CD4-positive, alpha-beta T cell treated with Interleukin-6 for 4 hours (primary cell): ENCODE measurements at regions not wholly inside any gene's neighbourhood (a gene's known extent, or its start where the extent isn't known, plus 50 kb on each side); places are given as distances from the start of the nearest gene placed in this dataset.

Experiments used
- DNase-seq: peaks from one replicate; pipeline ENCODE4 v3.0.0-alpha.2; 2020; ENCODE audit warnings: mixed read lengths

DNA sequence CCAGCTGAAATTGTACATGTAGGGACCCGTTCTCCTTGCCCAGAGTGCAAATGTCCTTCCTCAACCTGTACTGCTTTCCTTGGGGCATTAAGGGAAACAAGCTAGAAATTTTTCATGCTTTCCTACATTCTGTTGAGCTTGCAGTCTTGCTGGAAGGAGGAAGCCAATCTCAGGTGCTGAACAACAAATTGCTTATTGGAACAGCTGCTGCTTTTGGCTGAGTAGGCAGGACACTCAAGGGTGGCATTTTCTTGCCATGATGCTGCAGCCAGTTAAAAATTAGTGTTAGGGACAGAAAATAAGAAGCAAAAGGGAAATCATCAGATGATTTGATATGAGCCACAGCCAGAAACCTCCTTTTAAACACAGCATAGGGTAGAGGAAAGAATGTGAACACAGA is 223.7 kb downstream of the QDPR start:
- no peak for DNase-seq

DNA sequence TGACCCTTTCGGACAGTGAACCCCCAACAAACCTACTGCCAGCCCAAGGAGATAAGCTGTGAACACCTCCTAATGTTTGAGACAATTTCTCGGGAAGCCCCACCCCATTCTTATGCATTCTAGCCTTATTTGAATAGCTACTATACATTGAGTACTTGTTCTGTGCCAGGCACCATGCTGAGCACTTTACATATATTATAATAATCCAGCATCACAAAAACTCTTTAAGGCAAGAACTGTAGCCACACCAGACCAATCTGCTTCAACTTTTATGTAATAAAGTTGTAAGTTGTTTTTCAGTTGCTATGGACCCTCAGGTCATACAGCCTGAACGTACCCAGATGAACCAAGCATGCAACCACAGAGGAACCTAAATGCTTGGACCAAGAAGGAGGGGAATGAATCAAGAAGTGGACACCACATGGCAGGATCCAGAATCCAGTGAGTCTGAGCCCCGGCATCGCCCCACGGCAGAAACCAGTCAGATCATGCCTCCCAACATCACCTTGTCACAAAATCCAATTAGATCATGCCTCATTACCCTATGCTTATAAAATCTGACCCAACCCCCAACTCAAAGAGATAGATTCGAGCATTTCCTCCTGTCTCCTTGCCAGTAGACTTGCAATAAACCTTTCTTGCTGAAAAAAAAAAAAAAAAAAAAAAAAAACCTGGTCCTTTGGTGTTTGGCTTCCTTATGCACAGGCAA is 225.0 kb downstream of the QDPR start:
- DNase-seq = no peak

DNA sequence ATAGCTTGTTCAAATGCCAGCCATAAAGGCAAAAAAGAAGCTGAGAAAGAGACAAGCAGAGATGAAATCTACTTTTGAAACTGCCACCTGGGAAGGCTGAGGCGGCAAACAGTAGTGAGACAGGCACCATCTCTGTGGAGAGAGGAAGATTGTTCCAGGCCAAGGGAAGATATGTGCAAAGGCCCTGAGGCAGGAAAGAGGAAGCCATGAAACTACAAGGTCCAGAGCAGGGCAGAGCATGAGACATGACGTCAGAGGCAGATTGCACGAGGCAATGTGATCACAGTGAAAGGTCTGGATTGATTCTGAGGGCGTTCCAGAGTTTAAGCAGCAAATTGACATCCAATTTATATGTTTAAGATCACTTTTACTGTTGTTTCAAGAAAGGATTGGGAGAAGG is 226.1 kb downstream of the QDPR start:
- DNase-seq = no peak

DNA sequence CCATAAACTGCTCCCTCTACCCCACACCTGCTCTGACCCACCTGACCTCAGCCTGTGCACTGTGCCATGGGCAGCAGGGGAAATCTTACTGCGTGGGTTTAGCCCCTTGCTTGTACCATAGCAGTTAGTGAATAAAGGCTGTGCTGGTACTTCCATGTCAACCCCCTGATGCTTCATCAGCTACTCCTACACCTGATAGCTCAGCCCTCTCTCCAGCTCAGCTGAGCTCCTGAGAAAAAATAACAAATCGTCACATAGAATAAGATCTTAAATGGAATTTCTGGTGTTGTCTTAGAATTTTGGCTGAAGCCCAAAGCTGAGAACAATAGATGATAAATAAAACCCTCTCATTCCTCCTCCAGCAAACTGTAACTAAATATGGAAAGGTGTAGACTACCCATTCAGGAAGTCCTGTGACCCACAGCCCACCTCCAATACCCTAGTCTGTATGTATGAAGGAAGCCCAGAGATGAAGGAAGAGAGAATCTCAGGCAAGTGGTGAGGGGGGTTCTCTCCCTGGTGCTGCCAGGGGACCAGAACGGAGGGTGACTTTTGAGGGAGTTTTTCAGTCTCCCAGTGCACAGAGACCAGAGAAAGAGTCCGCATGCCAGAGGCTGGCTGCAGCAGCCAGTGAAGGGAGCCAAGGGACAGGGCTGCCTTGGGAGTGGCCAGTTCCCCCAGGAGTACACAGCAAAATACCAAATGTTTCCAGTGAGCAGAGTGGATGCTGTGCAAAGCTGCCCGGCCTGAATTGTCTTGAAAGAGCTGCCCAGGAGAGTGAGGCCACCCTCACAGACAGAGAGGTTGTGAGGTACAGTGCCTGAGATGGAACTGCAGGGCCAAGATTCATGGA is 227.3 kb downstream of the QDPR start:
- no peak for DNase-seq

DNA sequence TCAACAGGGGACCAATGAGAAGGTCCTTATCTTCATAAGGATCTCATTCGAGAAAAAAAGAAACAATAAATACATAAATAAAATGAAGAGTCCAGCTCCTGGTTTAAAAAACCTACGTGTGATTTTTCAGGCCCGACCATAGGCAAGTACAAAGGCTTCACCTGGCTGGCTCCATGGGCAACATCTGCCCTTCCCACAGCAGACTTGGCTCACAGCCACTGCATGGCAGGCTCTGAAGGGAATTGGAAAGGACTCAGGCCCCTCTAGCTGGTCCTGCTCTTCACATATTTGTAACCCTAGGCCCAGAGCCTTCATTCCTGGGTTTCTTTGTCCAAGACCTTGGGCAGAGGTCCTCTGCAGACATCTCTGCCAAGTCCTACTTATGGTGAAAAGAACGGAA is 228.1 kb downstream of the QDPR start:
- DNase-seq = no peak

DNA sequence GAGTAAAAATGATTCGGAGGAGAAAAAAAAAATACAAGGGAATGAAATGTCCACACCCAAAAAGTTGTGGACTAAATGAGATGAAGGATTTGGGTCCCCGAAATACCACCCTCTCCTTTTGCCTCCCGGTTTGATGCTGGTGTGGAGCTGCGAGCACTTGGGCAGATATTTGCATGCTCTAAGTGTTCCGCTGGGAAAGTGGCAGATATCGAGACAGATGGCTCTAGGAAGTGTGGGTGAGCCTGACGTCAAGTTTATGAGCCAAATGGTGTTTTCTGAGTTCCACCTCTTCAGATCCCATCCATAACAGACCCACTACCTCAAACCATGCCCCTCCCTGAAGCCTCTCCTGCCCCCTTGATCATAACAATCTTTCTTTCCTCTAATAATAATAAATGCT is 228.6 kb downstream of the QDPR start:
- no peak for DNase-seq

DNA sequence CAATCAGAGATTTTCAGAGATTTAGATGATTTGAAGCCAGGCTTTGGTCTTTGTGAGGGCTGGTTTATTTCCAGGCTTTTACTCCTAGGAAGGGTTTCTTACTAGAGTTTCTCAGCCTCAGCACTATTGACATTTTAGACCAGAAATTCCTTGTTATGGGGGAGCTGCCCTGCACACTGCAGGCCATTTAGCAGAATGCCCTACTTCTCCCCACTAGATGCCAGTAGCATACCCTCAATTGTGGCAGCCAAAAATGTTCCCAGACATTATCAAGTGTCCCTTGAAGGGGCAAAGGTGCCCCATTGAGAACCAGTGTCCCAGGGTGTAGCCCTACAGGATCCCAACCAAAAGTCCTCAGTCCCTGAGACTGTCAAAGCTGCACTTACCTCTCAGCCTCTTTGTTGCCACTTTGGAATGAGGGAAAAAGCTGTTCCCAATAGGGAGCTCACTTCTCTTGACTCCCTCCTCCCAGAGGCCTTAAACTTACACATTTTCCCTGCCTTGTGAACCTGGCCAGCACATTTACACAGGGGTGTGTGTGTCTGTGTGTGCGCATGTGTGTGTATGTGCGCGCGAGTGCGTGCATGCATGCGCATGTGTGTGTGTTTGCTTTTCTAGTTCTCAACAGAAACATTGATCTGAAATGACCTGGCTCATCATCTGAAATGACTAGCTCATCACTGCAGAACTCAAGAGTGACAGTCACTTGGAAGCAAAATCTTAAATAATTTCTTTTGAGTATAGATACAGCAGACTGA is 231.4 kb downstream of the QDPR start:
- no peak for DNase-seq

DNA sequence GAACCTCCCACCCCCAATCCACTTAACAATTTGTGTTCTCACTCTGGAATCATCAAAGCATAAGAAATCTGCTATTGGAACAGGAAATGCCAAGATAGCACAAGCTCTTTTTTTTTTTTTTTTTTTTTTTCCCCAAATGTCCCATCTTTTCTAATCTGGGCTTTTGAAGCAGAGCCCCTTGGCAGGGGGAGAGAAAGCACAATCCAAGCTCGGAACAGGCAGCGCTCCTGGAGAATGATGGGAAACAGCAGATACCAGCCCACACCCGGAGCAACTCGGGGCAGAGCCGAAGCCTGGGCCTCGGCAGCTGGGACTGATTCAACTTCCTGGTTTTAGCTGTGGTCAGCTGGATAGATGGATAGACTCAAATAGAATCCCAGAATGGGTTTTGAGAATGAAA is 235.1 kb downstream of the QDPR start:
- no peak for DNase-seq

DNA sequence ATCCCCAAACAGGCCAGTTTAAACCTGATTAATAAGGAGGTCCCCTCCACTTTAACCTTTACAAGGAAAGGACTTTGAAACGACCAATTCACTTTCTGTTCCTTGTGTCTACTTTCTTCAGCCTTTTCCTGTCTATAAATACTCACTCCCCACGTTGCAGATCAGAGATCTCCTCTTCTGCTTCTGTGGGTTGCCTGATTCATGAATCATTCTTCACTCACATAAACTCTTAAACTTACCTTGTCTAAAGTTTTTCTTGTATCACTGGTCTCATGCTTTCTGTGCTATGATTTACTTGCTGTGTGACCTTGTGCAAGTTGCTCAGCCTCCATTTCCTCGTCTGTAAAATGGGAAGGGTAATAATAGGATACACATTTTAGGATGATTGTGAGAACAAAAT is 236.1 kb downstream of the QDPR start:
- DNase-seq = no peak

DNA sequence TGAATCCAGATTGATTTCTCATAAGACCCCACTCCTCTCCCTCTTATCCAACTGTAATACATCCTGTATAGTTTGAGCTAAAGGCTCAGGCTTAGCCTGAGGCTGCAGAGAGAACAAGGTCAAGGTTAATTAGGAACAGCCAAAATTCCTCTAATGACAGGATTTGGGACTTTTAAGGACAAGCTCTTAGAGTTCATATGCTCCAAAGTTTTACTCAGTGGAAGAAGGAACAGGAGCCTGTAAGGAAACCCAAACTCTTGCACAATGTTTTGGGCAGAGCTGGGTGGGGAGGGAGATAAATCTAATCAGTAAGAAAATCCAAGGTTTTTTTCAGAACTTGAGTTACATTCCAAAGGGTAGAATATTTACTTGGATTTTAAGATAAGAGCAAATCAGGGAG is 238.8 kb downstream of the QDPR start:
- DNase-seq = no peak

DNA sequence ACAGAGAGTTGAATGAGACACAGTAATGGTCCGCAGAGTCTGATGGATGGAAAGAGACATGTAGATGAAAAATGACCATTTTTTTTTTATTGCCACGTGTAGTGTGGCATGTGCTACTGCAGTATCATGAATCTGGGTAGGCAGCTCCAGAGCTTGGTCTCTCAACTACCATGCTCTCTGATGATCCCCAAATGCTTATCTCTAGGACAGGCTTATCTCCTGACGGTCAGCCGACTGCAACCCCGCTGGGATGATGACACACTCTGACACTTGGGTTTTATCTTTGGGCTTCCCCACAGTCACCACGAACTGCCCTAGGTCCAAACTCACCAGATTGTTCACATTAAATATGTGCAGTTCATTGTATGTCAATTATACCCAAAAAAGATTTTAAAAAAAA is 239.7 kb downstream of the QDPR start:
- no peak for DNase-seq

DNA sequence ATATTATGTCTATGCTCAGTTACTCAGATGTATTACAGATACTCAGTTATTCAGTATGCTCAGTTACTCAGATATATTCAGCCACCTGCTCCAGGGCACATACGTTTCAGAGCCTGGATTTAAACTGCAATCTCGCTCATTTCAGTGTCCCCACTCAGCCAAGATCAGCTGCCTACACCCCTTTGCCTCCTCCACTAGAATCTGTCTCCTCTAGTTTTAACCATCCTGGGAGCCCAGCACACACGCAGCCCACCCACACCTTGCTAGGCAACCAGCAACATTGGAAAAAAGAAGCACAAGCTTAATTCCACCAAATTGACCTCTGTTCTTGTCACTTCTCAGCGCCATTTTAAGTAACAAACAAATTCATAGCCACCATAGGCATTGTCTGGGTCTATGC is 246.2 kb downstream of the QDPR start:
- no peak for DNase-seq

DNA sequence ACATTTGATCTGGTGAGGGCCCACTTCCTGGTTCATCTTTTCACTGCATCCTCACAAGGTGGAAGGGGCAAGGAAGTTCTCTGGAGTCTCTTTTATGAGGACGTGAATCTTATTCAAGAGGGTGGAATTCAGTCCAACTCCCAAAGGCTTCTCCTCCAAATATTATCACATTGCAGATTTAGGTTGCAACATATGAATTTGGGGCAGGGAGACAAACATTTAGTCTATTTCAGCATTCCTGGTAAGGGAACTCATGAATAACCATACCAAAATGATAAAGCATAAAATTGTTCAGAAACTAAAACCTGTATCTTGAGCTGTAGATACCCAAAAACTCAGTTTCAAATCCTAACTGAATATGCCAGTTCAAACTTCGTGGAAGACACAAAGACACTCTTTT is 246.8 kb downstream of the QDPR start:
- no peak for DNase-seq

DNA sequence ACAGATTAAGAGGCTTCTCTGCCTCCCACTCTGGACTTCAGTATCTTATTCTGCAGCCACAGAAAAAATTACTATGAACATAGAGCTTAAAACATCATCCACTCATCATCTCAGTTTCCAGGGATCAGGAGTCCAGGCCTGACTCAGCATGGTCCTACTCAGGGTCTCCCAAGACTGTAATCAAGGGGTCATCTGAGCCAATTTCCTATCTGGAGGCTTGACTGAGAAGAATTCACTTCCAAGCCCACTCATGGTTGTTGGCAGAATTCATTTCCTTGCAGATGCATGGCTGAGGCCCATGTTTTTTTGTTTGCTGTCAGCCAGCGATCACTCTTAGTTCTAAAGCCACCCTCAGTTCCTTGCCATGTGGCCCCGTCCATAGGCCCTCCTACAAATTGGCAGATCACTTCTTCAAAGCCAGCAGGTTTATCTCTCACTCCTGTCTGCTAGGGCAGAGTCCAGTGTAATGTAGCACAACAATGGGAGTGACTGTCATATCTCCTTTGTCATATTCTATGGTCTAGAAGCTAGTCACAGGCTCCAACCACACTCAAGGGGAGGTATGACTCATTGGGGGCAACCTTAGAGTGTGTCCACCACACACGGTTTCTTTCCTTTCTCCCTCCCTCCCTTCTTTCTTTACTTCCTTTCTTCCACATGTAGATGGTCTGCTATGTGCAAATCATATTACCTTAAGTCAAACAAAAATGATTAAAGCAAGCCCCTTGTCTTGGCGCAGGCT is 251.6 kb downstream of the QDPR start:
- no peak for DNase-seq

DNA sequence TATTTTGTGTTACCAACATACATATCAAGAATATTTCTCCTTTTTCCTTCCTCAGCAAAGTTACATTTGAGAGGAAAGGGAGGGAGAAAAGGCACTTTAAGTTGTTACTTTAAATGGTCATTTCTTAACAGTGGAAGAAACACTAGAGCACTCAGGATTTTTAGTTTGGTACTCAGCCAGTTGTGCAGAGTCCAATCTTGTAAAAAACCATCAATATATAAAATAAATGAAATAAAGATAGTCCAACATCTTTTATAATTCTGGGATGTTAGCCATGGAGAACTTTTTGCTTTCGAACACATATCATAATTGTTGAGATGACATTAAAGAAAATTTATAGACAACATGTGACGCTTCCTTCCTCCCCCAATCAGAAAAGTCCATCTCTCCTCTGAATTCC is 253.8 kb downstream of the QDPR start:
- DNase-seq = no peak

DNA sequence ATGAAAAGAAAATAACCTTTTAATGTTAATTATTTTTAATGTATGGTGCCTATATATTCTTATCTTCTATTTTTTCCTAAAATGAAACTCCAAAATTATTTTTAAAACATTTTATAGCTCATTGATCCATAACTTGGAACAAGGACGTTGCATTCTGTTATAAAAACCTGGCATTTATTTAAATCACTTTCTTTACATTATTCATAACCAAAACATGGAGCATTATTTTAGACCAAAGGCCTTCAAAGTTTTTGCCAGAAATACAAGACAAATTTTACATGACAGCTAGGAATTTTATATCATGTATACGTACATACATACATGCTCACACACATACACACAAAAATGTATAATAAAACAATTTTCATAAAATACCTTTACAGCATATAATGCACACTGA is 259.8 kb downstream of the QDPR start:
- DNase-seq = no peak

DNA sequence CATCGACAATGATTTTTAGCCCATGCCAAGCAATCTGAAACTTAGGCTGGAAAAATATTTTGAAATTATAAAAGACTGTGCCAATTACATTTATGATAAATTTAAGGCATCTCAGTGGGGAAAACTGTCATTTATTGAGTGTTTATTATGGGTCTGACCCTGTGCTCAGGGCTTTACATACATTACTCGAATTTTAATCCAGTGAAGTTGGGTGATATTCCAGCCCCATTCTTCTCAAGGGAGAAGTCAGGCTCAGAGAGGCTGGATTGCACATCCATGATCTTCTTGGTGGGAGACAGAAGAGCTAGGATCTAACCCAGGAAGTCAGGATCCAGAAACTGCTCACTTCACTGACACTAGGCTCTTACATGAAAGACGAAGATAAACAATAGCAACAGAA is 260.8 kb downstream of the QDPR start:
- no peak for DNase-seq

DNA sequence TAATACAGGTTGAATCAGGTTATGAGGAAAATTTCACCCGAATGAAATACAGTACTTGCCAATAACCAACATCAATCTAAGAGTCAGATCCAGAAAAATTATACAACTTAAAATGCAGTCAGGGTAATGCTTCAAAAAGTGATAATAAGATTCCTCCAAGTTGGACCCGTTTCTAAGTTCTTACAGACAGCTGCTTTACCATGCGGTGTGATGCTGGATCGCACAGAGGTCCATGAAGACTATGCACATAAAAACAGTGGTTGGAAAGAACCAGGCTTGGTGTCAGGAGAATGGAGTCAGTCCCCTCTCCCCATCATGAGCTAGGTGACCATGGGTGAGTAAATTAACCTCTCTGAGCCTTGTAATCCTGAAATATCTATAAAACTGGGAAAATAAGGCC is 261.3 kb downstream of the QDPR start:
- DNase-seq = no peak

DNA sequence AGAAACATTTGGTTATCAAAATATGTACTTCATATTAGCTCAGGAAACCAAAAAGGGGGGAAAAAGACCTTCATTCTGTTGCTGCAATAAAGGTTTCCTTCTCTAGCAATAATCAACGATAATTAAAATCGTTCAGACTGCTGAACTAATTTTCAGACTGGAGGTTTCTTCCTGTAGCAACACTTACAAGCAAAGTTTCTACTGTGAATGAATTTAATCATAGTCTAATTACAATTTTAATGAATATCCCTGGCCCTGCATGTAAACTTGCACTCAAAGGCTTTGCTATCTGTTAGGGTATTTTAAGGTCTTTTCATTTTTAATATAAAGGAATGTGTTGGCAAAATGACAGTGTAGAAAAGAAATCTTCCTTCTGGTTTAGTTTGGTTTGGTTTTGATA is 265.2 kb downstream of the QDPR start:
- no peak for DNase-seq

DNA sequence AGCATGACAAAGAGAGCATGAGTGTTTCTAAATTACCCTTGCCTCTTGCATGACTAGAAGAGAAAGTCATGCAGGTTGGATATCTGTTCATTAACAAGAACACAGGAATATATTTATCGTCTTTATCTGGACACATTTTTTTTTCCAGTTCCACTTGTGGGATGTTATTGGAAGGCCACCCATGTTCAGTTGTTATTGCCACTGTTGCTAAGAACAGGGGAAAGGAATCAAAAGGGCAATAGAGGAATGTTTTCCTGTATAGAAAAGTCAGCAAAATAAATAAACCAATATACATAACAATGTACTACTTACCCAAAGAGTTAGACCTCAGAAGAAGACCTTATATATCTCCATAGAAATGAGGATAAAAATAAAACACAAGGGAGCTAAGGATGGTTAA is 270.1 kb downstream of the QDPR start:
- no peak for DNase-seq

DNA sequence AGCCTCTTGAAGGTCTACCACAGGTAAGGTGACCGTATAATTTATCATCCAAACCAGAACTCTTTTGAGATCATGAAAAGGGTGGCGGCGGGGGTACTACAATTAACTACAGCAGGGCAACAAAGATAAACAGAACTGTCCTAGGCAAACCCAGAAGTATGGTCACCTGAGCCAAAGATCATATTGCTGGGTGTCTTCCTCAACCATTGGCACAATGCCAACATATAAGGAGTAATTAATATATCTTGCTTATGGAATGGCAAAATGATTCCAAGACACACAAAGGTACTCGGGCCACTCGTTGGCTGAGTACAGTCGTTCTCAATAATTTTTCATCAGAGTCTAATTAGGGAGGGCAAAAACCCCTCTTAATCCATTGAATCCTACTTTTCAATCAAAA is 273.3 kb downstream of the QDPR start:
- DNase-seq = no peak

DNA sequence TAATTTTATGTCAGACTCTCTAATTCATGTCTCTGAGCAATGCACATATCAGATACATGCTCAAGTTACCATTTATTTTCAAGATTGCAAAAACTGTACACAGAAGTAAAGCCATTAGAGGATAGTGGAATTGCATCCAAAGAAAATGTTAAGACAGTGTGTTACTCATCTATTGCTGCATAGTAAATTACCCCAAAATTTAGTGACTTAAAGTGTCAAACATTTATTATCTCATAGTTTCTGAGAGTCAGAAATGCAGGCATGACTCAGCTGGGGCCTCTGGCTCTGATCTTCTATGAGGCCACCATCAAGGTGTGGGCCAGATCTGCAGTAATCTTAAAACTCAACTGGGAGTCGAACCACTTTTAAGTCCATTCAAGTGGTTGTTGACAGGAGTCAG is 275.2 kb downstream of the QDPR start:
- no peak for DNase-seq

DNA sequence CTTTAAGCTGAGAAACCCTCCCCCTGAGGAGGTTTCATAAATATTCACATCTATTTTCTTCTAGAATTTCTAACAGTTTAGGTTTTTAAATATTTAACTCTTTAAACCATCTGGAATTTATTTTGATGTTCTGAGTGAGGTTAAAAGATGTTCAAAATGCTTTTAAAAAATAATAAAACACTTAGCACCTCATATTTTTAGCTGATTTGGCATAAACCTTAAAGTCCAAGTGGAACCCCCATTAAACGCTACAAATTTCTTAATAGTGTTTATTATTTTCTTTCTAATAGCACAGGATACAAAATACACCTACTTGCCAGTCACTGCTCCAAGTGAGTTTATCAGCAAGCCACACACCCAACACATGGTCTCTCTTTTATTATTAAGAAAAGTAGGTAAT is 277.2 kb downstream of the QDPR start:
- no peak for DNase-seq
